Stimulated activated CD8-positive, alpha-beta memory T cell treated with anti-CD3 and anti-CD28 coated beads, Interleukin-2, amount 100 ng/mL, for 1 hour (primary cell): ENCODE measurements at regions not wholly inside any gene's neighbourhood (a gene's known extent, or its start where the extent isn't known, plus 50 kb on each side); places are given as distances from the start of the nearest gene placed in this dataset.
"Not testable (repeated sequence)": the region's sequence is repeated elsewhere in the genome, so short reads cannot be mapped to it uniquely, and the experiment has no call there.

Experiments
- DNase-seq, 2 donors: peaks; one replicate each; pipeline ENCODE4 v3.0.0-alpha.2; 2020; ENCODE audit warnings: low read depth in 2 of 2

DNA sequence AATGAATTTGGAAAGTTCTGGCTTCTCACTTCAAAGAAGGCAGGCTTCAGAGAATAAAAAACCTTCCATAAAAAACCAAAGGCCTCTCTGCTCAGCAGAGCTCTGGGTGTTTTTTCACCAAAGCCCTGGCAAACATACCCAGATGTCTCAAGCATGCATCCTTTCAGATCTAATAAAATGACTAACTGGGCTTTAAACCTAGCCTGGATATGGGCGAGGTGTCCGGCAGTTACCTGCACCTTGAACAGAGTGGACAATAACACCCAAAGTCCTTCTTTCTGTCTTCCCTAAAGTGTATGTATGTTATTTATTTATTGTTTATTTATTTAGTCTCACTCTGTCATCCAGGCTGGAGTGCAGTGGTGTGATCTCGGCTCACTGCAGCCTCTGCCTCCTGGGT is 469.3 kb downstream of the XYLT1 start:
- DNase-seq, result no peak

DNA sequence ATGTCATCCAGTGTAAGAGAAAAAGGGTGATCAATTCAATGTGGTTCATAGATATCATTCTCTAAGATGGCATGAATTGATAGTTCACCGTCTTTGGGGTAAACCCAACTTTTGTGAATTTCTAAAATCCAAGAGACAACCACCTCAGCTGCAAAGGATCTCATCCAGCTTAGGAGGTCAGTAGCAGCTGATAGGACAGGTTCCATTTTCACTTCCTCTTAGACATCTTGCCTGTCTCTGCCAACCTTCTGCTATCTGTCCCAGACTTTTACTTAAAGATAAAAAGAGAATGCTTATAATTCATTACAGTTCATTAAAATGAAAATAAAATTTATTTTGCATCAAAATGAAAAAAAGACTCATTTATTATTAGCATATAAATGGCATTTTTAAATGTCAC is 468.2 kb downstream of the XYLT1 start:
- DNase-seq, result no peak

DNA sequence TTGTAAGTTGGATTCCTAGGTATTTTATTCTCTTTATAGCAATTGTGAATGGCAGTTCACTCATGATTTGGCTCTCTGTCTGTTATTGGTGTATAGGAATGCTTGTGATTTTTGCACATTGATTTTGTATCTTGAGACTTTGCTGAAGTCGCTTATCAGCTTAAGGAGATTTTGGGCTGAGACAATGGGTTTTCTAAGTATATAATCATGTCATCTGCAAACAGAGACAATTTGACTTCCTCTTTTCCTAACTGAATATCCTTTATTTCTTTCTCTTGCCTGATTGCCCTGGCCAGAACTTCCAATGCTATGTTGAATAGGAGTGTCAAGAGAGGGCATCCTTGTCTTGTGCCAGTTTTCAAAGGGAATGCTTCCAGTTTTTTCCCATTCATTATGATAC is 464.8 kb downstream of the XYLT1 start:
- not testable (repeated sequence) for DNase-seq

DNA sequence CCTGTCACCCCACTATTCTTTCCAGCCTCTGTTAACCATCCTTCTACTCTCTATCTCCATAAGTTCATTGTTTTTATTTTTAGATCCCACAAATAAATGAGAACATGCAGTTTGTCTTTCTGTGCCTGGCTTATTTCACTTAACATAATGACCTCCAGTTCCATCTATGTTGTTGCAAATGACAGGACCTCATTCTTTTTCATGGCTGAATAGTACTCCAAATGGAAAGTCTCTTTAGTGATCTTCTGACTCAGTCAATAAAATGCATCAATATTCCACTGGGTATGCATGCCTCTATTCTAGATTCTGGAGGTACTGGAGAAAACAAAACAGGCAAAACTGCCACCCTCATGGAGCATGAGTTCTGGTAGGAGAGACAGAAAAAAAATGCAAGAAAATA is 459.0 kb downstream of the XYLT1 start:
- DNase-seq, result no peak

DNA sequence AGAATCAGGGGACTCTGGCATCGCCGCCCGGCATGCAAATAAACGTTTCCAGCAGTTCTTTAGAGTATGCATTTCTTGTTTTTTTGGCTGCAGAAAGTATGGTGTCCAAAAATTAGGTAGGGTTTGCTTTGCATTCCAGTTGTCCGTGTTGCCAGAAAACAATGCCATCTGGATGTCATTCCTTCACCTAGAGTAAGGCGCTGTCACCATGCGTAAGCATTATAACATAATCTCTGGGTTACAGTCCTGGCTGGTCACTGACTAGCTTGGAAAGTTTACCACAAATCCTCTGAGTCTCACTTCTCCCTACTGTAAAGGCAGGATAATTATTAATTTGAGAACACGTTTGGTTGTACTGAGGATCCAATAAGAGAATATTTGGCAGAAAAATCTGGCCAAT is 457.7 kb downstream of the XYLT1 start:
- DNase-seq, result no peak

DNA sequence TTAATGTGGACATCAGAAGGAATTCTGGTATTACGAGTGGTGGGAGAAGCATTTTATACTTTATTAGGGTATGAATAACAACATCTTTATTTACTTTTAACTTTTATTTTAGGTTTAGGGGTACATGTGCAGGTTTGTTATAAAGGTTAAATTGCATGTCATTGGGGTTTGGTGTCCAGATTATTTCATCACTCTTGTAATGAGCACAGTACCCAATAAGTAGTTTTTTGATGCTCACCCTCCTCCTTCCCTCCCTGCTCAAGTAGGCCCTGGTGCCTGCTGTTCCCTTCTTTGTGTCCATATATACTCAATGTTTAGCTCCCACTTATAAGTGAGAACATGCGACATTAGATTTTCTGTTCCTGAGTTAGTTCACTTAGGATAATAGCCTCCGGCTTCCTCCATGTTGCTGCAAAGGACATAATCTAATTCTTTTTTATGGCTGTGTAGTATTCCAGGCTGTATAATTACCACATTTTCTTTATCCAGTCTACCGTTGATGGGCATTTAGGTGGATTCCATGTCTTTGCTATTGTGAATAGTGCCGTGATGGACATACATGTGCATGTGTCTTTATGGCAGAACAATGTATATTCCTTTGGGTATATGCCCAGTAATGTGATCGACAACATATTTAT is 456.2 kb downstream of the XYLT1 start:
- DNase-seq, result no peak

DNA sequence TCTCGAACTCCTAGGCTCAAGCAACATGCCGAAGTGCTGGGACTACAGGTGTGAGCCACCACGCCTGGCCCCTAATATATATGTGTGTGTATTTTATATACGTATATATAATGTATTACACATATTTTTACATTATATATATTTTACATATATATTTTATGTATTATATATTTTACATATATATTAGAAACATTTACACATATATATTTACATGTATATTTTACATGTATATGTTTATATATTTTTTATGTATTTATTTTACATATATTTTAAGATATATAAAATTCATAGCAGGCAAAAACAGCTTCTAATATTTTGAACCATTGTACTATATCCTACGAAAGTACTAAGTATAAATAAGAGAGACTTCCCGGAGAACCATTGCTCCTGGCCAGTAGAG is 455.1 kb downstream of the XYLT1 start:
- no peak for DNase-seq

DNA sequence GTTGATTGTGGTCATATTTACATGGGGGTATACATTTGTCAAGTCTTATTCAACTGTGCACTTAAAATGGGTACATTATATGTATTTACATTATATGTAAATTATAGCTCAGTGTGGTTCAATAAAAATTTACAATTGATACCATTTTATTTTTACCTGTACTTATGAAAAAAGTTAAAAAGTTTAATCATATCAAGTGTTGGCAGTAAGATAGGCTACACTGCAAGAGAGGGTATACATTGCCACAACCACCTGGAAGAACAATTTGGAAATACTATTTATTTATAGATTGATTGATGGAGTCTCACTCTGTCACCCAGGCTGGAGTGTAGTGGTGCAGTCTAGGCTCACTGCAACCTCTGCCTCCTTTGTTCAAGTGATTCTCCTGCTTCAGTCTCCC is 453.3 kb downstream of the XYLT1 start:
- no peak for DNase-seq

DNA sequence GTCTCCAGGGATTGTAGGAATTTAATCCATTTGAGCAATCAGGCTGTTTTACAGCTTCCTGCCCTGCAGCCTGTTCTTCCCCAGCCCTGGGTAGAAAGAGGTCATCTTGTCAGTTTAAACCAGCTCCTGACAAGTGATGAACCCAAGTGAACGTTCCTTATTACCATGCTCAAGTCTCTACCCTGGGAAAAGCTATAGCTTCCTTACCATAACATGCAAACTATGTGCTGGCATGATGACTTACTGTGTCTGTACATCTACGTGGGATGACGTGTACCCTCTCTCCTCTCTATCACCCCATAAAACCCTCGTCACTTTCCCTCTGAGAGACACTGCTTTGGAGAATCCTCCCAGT is 452.2 kb downstream of the XYLT1 start:
- DNase-seq, result no peak

DNA sequence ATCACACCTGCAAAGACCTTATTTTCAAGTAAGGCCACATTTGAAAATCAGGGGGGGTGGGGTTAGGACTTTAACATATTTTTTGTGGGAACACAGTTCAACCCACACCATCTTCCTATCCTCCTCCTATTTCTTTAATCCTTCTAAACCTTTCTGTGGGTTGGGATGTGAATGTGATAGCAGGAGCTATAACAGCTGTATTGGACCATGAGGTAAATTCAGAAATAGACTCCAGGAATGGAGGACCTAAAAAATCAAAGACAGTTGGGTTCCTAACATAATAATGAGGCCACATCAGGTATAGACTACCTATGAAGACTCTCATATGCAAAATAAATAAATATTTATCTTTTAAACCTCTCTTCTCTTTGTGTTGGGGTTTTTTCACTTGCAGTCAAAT is 451.4 kb downstream of the XYLT1 start:
- no peak for DNase-seq

DNA sequence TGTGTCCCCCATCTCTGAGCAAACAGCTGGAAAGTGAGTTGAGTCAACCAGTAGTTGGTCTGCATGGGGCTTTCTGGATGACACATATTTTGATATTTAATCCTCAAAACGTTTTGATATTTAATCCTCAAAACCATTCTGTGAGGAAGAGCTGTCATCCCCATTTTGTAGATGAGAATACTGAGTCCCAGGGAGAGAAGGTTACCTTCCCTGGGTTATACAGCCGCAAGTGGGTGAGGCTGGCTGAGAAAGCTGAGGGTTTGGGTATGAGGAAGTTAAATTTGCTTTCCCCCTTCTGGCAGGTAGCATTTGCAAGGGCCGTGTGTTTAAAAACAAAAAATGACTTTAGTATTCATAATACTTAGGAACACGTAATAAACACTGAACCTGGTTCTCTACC is 447.2 kb downstream of the XYLT1 start:
- DNase-seq, result no peak

DNA sequence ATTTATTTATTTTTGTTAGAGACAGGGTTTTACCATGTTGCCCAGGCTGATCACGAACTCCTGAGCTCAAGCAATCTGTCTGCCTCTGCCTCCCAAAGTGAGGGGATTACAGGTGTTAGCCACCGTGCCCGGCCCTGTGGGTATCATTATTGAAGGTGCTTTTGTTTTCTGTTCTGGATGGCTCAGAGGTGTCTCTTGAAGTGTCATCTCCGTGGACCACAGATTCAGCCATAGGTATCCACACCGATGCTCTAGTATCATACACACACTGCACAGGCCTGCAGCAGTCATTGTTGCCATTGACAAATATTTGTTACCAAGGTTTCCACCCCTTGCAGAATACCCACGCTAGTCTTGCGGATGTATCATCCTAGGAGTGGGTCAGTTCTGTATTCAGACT is 446.2 kb downstream of the XYLT1 start:
- no peak for DNase-seq

DNA sequence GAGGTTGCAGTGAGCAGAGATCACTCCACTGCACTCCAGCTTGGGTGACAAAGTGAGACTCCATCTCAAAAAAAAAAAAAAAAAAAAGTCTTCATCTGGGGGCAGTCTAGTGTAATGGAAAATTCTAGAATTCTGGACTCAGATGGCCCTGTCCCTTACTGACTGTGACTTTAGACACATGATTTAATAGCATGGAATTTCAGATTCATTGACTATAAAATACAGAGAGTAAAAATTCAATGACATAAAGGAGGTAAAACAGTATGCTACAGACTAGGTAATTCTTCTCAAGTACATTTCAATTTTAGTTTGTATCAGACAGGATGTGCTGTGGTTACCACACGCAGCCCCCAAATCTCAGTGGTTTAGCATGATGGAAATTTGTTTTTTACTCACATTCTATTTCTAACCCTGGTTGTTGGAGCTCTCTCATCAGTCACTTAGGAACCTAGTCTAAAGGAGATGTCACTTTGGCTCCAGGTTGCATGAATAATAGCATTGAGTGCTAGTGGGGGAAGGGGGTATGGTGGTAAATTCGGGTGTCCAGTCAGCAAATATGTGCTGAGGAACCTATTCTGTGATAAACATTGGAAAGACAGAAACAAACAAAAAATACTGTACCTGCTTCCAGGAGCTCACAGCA is 444.0 kb downstream of the XYLT1 start:
- no peak for DNase-seq

DNA sequence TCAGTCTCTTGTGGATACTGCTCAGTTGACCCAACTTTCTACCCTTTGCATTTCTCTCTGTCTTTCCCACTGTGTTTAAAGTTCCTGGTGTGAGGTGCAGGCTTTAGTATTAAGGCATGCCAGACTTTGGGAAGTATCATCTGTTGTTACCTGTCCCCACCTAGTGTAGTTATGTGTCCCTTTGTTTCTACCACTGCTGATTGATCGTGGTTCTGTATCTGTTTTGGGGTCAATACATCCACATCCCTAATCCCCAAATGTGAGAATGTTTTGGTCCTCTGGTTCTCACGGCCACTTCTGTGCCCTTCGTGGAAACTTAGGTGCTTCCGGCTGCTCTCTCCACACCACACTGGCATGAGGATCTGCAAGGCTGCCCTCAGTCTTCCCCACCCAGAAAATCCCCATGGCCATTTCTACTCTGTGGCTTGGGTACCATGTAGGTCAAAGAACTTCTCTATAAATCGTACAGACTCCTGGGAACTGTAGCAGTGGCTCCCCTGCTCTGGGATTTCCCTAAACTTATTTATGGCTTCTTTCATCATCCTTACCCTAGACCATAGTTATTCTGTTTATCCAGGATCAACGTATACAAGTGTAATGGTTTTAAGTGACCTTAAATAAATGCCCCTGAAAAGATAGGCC is 443.2 kb downstream of the XYLT1 start:
- no peak for DNase-seq

DNA sequence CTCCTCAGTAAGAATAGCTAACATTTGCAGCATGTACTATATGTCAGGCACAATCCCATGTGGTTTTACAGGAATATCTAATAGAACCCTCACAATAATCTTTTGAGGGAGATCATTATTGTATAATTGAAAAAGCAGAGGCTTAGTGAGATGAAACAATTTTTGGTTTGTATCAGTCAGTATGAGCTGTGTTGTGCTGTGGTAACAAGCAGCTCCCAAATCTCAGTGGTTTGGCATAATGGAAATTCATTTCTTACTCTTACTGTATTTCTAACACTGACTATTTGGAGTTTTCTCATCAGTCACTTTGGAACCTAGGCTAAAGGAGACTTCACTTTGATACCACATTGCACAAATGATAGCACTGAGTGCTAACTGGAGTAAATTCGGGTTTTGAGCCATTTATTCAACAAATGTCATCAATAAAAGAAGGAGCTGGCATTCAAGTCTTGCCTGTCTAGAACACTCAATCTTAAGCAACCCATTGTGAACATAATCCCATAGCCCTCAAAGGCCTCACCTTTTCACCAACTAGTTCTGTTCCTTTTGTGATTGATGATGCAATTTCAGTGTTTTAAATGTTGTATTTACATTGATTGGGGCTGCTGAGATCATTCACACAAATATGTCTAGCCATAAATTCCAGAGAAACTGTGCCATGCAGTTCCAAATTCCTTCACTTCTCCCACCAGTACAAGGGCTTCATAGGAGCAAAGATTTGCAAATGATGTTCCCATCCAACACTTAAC is 441.0 kb downstream of the XYLT1 start:
- no peak for DNase-seq

DNA sequence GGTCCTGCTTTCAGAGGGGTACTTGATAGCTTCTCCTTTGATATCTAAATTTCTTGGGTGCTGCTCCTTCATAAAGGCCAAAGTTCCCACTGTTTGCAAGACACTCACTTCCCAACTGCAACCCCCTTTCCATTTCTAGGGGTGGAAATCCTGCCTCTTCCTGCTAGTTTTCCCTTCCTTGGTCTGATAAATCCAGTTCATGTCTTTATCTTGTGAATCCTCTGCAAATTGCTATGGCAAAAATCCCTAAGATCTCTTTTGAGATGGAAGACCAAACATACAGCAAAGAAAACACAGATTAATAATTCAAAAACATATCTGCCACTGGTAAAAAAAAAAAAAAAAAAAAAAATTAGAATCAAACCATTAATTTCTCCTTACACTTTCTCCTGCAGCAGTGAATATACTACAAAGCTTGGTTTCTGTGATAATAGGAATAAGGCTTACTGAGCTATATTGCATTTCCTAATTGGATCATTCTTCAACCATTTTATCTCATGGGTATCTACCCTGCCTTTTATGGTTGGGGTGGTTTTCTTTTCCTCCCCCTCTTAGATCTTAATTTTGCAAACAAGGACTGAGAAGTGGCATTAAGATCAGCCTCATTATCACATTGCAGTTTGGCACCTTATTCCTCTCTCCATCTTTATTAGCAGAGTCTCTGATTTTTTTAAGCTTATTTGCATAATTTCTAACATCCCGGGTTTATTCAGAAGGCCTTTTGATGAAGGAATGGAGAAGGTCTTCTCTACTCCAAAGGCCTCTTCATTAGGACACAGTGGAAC is 439.1 kb downstream of the XYLT1 start:
- no peak for DNase-seq

DNA sequence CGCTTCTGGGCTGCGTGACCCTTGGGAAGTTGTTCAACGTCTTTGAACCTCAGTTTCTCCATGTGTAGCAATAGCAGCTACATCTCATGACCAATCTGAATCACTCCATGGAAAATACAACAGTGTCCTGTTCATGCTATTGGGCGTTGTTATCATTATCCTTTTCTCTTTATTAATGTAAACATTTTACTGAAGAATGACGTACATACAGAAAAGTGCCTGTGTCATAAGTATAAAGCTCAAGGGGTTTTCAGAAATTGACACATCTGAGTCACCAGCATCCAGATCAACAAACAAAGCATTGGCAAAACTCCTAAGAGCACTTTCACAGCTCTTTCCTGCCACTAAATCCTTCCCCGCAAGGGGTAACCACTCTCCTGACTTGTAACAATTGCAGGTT is 438.4 kb downstream of the XYLT1 start:
- no peak for DNase-seq

DNA sequence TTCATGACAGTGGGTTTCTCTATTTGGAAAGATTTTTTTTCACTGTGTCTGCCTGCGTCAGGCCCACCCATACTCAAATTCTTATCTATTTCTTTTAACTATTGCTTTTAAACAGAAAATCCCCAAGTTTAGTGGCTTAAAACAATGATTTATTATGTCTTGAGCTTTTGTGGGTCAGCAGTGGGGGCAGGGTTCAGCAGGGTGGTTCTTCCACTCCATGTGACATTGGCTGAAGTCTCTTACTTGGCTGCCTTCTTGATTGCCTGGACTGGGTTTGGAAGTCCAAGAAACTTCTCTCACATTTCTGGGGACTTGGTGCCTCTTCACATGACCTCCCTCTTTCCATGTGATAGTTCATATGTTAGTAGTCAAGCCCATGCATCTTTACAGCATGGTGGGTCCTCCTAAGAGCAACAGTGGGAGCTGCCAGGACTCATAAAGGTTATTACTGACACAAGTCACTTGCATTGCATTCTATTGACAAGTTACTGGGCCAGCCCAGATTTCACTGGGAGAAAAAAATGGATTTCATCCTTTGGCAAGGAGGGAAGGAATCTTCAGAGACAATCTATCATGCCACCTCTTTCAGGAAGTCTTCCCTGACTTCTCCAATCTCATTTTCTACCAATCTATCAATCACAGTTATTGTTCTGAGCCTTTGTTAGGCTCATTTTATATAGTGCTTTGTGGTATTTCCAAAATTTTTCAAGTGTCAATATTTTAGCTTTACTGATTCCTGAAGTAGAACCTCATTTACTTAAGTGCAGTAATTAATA is 436.1 kb downstream of the XYLT1 start:
- DNase-seq, result no peak

DNA sequence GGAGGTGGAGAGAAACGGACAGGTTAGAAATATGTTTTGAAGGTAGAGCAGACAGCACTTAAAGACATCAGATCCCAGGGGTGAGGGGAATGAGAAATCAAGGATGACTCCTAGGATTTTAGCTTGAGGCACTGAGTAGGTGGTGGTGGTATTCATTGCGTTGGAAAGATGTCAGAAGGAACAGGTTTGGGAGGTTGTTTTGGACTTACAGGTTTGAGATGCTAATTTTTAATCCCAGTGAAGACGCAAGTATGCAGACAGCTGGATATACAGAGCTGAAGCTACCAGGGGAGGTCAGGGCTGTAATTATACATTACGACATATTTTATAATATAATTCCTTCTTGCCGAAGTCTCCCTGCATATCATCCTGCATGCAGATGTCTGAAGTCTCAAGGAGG is 433.3 kb downstream of the XYLT1 start:
- DNase-seq, result no peak

DNA sequence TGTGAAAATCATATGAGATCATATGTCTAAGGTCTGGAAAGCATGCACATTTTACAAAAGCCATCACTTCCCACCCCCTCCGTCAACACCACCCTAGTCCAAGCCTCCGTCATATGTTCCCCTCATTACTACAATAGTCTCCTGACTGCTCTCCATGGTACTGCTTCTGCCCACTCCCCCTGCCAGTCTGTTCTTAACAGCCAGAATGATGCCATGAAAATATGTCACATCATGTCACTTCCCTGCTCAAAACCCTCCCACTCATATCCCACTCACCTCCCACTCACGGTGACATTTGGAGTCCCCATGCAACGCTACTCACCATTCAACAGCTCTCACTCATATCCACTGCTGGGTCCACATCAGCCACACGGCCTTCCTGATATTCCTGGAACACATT is 432.3 kb downstream of the XYLT1 start:
- no peak for DNase-seq

DNA sequence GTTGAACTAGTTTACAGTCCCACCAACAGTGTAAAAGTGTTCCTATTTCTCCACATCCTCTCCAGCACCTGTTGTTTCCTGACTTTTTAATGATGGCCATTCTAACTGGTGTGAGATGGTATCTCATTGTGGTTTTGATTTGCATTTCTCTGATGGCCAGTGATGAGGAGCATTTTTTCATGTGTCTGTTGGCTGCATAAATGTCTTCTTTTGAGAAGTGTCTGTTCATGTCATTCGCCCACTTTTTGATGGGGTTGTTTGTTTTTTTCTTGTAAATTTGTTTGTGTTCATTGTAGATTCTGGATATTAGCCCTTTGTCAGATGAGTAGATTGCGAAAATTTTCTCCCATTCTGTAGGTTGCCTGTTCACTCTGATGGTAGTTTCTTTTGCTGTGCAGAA is 421.7 kb downstream of the XYLT1 start:
- not testable (repeated sequence) for DNase-seq
